Bronchial epithelial cell (primary cell): ENCODE measurements at regions not wholly inside any gene's neighbourhood (a gene's known extent, or its start where the extent isn't known, plus 50 kb on each side); places are given as distances from the start of the nearest gene placed in this dataset.

ENCODE experiments used
- DNase-seq: peaks from one replicate; pipeline ENCODE4 v3.0.0-alpha.2; 2010; ENCODE audit warnings: low read depth
- FAIRE-seq: peaks from 2 replicates; lab custom pipeline; 2011; peaks lifted over from hg19 to GRCh38; lab: Jason Lieb, UNC
- H3K27me3 ChIP-seq: 2 replicates; pipeline ENCODE4 v1.5.1; 2011; ENCODE audit warnings: low read length; ENCODE audit not compliant: control insufficient read depth, insufficient read depth
- H3K36me3 ChIP-seq: 2 replicates; pipeline ENCODE4 v1.5.1; 2011; ENCODE audit warnings: low read length; ENCODE audit not compliant: control insufficient read depth, insufficient read depth
- H3K4me3 ChIP-seq: 2 replicates; pipeline ENCODE4 v1.5.1; 2011; ENCODE audit warnings: mild to moderate bottlenecking, low read depth, low read length, control low read depth
- TF ChIP-seq, protein P1 (sequence below): IDR thresholded peaks from 2 replicates; pipeline ENCODE4 v1.5.1; 2011; ENCODE audit warnings: mild to moderate bottlenecking, moderate library complexity, low read length, control low read depth, inconsistent platforms; ENCODE audit not compliant: insufficient read depth, severe bottlenecking

DNA sequence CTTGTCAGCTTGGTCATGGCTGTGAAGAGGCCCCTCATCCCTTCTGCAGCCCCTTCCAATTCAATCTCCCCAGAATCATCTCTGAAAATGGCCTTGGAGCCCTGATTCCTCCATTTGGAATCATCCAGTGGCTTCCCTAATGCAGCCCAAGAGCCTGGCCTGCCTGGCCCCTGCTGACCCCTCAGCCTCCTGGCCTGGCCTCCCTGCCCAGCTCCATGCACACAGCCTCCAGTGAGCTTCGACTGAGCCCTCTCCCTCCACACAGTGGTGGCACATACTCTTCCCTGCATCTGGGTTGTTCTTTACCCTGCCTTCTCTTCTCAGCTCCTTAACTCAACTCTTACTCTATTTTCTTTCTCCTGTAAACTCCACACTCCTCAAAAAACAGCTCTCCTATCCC is 120.9 kb downstream of the ANKRD60 start:
- Histone ChIP-seq H3K36me3 (no peaks in the 10 kb centered on the region), H3K27me3 (peaks cover 1% of the 10 kb centered on the region), H3K4me3 (no peak overlapping the region)
- no peak for FAIRE-seq
- no peak for DNase-seq
- TF ChIP-seq, protein P1, sequence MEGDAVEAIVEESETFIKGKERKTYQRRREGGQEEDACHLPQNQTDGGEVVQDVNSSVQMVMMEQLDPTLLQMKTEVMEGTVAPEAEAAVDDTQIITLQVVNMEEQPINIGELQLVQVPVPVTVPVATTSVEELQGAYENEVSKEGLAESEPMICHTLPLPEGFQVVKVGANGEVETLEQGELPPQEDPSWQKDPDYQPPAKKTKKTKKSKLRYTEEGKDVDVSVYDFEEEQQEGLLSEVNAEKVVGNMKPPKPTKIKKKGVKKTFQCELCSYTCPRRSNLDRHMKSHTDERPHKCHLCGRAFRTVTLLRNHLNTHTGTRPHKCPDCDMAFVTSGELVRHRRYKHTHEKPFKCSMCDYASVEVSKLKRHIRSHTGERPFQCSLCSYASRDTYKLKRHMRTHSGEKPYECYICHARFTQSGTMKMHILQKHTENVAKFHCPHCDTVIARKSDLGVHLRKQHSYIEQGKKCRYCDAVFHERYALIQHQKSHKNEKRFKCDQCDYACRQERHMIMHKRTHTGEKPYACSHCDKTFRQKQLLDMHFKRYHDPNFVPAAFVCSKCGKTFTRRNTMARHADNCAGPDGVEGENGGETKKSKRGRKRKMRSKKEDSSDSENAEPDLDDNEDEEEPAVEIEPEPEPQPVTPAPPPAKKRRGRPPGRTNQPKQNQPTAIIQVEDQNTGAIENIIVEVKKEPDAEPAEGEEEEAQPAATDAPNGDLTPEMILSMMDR: no peak

DNA sequence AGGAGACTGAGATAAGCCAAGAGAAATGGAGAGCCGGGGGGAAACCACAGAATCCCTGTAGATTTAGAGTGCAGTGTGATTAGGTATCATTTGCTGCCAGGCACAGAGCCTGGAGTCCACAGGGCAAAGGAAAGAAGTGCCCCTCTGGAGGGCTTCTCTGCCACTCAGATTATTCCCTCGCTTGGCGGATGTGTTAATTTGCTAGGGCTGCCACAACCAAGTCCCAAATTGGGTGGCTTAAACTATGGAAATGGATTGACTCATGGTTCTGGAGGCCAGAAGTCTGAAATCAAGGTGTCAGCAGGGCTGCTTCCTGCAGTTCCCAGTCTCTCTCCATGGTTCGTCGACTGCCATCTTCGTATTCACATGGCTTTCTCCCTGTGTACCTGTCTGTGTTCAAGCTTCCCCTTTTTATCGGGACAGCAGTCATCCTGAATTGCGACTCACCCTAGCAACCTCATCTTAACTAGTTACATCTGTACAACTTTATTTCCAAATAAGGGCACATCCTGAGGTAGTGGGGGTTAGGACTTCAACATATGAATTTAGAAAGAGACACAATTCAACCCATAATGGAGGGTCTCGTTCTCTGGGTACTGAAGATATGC is 122.2 kb downstream of the ANKRD60 start:
- no peak for FAIRE-seq
- DNase-seq: no peak
- H3K4me3 ChIP-seq: no peak overlapping the region

DNA sequence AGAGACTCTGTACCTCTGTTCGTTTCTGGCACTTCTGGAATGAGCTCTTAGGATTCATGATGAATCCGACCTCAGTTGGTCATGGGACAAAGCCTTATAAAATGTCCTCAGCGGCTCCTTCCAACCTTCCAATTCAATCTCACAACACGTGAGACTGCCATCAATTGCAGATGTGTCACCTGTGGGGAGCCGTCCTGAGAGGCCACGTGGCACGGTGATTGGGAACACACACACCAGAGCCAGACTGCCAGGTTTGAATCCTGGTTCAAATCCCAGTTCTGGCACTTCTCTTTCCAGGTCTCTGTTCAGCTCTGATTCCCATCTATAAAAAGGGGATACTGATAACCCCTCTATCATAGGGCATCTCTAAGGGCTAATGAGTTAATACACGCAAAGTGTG is 124.5 kb downstream of the ANKRD60 start:
- Histone ChIP-seq H3K36me3 (no peaks in the 10 kb centered on the region), H3K4me3 (no peak overlapping the region), H3K27me3 (peaks cover 1% of the 10 kb centered on the region)
- DNase-seq (no peak), FAIRE-seq (no peak)
- TF ChIP-seq, protein P1: no peak

More for the DNA sequence above, 122.2 kb downstream of the ANKRD60 start:
- Histone ChIP-seq H3K36me3 (no peaks in the 10 kb centered on the region), H3K27me3 (peaks cover 1% of the 10 kb centered on the region)
- TF ChIP-seq, protein P1: no peak

DNA sequence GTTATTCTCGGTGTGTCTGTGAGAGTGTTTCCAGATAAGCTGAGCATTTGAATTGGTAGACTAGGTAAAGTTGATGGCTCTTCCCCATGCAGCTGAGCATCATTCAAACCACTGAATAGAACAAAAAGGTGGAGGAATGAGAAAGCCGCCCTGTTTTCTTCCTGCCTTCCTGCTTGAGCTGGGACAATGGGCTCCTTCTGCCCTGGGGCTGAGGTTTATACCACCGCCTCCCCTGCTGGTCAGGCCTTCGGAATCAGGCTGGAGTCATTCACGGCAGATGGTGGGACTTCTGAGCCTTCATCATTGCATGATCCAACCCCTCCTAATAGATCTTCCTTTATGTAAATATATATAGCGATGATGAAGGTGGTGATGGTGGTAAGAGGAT is 124.9 kb downstream of the ANKRD60 start:
- peaks cover 1% of the 10 kb centered on the region for H3K27me3 ChIP-seq
- H3K4me3 ChIP-seq: no peak overlapping the region
- DNase-seq: no peak
- TF ChIP-seq, protein P1: no peak
- H3K36me3 ChIP-seq: no peaks in the 10 kb centered on the region
- no peak for FAIRE-seq

DNA sequence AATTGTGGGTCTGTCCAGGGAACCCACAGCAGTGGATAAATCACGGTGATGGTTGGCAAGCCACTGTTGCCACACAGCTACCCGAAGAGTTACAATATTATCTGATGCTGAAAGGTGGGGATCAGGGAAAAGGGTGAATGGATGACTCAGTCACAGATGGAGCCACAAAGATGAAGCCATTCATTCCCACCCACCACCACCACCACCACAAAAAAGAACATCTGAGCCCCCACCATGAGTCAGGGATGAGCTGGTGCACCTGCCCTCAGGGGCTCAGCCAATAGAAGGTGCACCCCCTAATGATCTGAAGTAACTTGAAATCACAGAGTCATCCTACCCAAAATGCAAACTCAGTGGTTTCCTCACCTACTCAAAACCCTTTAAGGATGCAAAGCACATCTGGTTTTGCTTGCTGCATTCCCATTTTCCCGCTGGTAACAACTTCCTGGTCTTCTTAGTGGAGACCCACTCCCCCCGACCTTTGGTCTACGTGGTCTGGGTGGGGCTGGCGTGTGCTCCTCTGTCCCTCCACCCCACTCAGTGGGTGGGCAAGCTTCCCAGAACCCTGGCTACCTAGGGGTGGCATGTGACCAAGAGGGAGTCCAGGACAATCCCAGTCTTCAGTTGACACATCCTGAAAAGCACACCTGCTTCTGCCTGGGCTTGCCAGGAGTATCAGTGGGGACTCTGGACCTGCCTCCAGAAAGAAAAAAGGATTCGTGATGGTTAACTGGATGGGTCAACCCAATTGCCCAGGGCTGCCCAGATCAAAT is 125.5 kb downstream of the ANKRD60 start:
- FAIRE-seq: no peak
- peak; percentile 61 for DNase-seq
- Histone ChIP-seq H3K27me3 (peaks cover 1% of the 10 kb centered on the region), H3K36me3 (no peaks in the 10 kb centered on the region), H3K4me3 (no peak overlapping the region)
- TF ChIP-seq, protein P1: no peak
